NCI-H2196 treated with DMSO at 0.1 percent for 48 hours (cell line): ENCODE measurements at regions not wholly inside any gene's neighbourhood (a gene's known extent, or its start where the extent isn't known, plus 50 kb on each side); places are given as distances from the start of the nearest gene placed in this dataset.
"Not testable (repeated sequence)": the region's sequence is repeated elsewhere in the genome, so short reads cannot be mapped to it uniquely, and the experiment has no call there.

ENCODE experiments used
- DNase-seq: peaks from one replicate; lab custom pipeline; 2025; ENCODE audit not compliant: unreplicated experiment; lab: John Stamatoyannopoulos, UW

GRCh38 chr11:25159341-25159740 is 662.5 kb downstream of the LUZP2 start:
- DNase-seq, result no peak

- DNase-seq, result no peak
Measured at GRCh38 chr11:25163421-25163820, 666.6 kb downstream of the LUZP2 start.

GRCh38 chr11:25180187-25180586 is 683.3 kb downstream of the LUZP2 start:
- DNase-seq, result no peak

- DNase-seq, result no peak
Measured at GRCh38 chr11:25183411-25183810, 686.6 kb downstream of the LUZP2 start.

- DNase-seq, result no peak
Measured at GRCh38 chr11:25197515-25197914, 700.7 kb downstream of the LUZP2 start.

- no peak for DNase-seq
Measured at GRCh38 chr11:25198704-25199103, 701.9 kb downstream of the LUZP2 start.

- no peak for DNase-seq
Measured at GRCh38 chr11:25200925-25201324, 704.1 kb downstream of the LUZP2 start.

- DNase-seq, result no peak
Measured at GRCh38 chr11:25206762-25207161, 709.9 kb downstream of the LUZP2 start.

GRCh38 chr11:25211635-25212254 is 714.9 kb downstream of the LUZP2 start:
- DNase-seq, result no peak

- DNase-seq, result no peak
Measured at GRCh38 chr11:25214535-25215176, 717.8 kb downstream of the LUZP2 start.

GRCh38 chr11:25218036-25218435 is 721.2 kb downstream of the LUZP2 start:
- no peak for DNase-seq

GRCh38 chr11:25225078-25225477 is 728.2 kb downstream of the LUZP2 start:
- DNase-seq, result no peak

GRCh38 chr11:25242928-25243327 is 746.1 kb downstream of the LUZP2 start:
- no peak for DNase-seq

GRCh38 chr11:25244126-25244525 is 747.3 kb downstream of the LUZP2 start:
- DNase-seq, result no peak

GRCh38 chr11:25247336-25247735 is 750.5 kb downstream of the LUZP2 start:
- no peak for DNase-seq

- DNase-seq, result no peak
Measured at GRCh38 chr11:25252854-25253253, 756.0 kb downstream of the LUZP2 start.

GRCh38 chr11:25263861-25264260 is 767.0 kb downstream of the LUZP2 start:
- DNase-seq, result not testable (repeated sequence)

GRCh38 chr11:25271301-25271700 is 774.4 kb downstream of the LUZP2 start:
- no peak for DNase-seq

- DNase-seq, result no peak
Measured at GRCh38 chr11:25272214-25272613, 775.4 kb downstream of the LUZP2 start.

GRCh38 chr11:25280821-25281220 is 784.0 kb downstream of the LUZP2 start:
- DNase-seq, result not testable (repeated sequence)

- no peak for DNase-seq
Measured at GRCh38 chr11:25293166-25293565, 796.3 kb downstream of the LUZP2 start.

- no peak for DNase-seq
Measured at GRCh38 chr11:25298450-25298849, 801.6 kb downstream of the LUZP2 start.

GRCh38 chr11:25309818-25310217 is 813.0 kb downstream of the LUZP2 start:
- no peak for DNase-seq
